Activated naive CD4-positive, alpha-beta T cell treated with anti-CD3 and anti-CD28 coated beads, Interleukin-2, amount 10 ng/mL, durations not matched to agents 7 days and 5 days (primary cell): ENCODE measurements at regions not wholly inside any gene's neighbourhood (a gene's known extent, or its start where the extent isn't known, plus 50 kb on each side); places are given as distances from the start of the nearest gene placed in this dataset.
"Not testable (repeated sequence)": the region's sequence is repeated elsewhere in the genome, so short reads cannot be mapped to it uniquely, and the experiment has no call there.

Experiments
- CTCF ChIA-PET: fragments of 350-600 bp; sonication (Branson Sonifier 250); formaldehyde crosslinking; loops from one replicate; lab custom pipeline; 2021; ENCODE audit warnings: antibody characterized with exemption; lab: Charles Lee
- DNase-seq: peaks from one replicate; pipeline ENCODE4 v3.0.0-alpha.2; 2020
- H3K27ac Mint-ChIP-seq: one replicate; pipeline ENCODE4 v1.8.0; 2021; ENCODE audit warnings: mild to moderate bottlenecking, moderate library complexity, mixed read lengths
- H3K27me3 Mint-ChIP-seq: one replicate; pipeline ENCODE4 v1.8.0; 2021; ENCODE audit warnings: mild to moderate bottlenecking, mixed read lengths
- H3K36me3 Mint-ChIP-seq: one replicate; pipeline ENCODE4 v1.8.0; 2021; ENCODE audit warnings: mixed read lengths
- H3K4me1 Mint-ChIP-seq: one replicate; pipeline ENCODE4 v1.8.0; 2021; ENCODE audit warnings: mixed read lengths
- H3K4me3 Mint-ChIP-seq: one replicate; pipeline ENCODE4 v1.8.0; 2021; ENCODE audit warnings: mild to moderate bottlenecking, moderate library complexity, mixed read lengths
- H3K9me3 Mint-ChIP-seq: one replicate; pipeline ENCODE4 v1.8.0; 2021; ENCODE audit warnings: mixed read lengths

DNA sequence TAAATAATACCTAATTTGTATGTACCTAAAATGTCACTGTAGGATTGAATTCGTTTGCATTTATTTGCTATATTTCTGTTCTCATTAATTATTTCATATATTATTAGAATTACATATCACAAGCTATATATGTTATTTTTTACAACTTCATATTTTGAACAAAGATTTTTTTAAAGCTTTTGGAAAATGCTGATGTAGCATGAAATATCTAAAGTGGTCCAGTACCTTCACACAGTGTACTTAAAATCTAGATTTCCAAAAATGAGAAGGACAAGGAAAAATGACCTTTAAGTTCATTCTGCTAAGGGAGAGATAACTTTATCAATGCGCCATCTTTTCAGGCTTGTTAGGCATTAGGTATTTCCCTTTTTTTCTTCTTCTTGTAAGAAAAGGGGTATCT, 71.8 kb downstream of the LARP7 start:
- Mint-ChIP-seq H3K9me3 (no peaks in the 10 kb centered on the region), H3K4me1 (peaks cover 18% of the 10 kb centered on the region), H3K27me3 (peaks cover 46% of the 10 kb centered on the region), H3K4me3 (no peak overlapping the region), H3K27ac (no peak overlapping the region), H3K36me3 (peaks cover 3% of the 10 kb centered on the region)
- CTCF ChIA-PET = no interaction called here
- no peak for DNase-seq

GRCh38 chr4:112714922-112715901, 78.3 kb downstream of the LARP7 start:
- Mint-ChIP-seq H3K4me3 (no peak overlapping the region), H3K27me3 (no peaks in the 10 kb centered on the region), H3K36me3 (no peaks in the 10 kb centered on the region), H3K4me1 (no peaks in the 10 kb centered on the region), H3K27ac (no peak overlapping the region), H3K9me3 (no peaks in the 10 kb centered on the region)
- no peak for DNase-seq
- CTCF ChIA-PET = interaction anchor here (0.6 kb wide), 1 partner anchor 21 kb away, joined by 3 read pairs; no protein-coding TSS in a partner anchor

DNA sequence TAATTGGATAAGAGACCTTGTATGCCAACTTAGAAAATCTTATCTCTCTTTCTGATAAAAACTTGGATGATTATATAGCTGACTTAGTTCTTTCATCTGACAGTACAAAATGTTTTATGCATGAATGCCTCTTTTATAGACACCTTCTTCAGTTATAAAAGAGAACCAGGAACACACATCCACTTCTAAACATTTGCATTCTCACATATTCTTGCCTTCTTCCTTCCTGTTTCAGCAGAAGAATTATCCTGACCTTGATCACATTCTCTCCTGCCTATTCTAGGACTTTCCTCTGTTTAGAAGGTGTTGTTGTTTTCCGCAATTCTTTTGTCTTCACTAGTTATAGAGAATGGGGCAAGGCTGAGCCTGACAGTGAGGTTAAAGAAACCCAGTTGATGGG, 80.9 kb downstream of the LARP7 start:
- CTCF ChIA-PET = no interaction called here
- H3K9me3 Mint-ChIP-seq = no peaks in the 10 kb centered on the region
- H3K4me3 Mint-ChIP-seq = no peak overlapping the region
- no peak for DNase-seq
- no peaks in the 10 kb centered on the region for H3K4me1 Mint-ChIP-seq
- peaks cover 6% of the 10 kb centered on the region for H3K27me3 Mint-ChIP-seq
- H3K36me3 Mint-ChIP-seq = no peaks in the 10 kb centered on the region
- H3K27ac Mint-ChIP-seq = no peak overlapping the region

GRCh38 chr4:112721627-112722026, 84.7 kb downstream of the LARP7 start:
- CTCF ChIA-PET = interaction anchor here (0.6 kb wide), 1 partner anchor 10 kb away, joined by 3 read pairs; no protein-coding TSS in a partner anchor
- Mint-ChIP-seq H3K27ac (no peak overlapping the region), H3K9me3 (no peaks in the 10 kb centered on the region), H3K27me3 (peaks cover 6% of the 10 kb centered on the region), H3K4me3 (no peak overlapping the region), H3K36me3 (no peaks in the 10 kb centered on the region), H3K4me1 (no peaks in the 10 kb centered on the region)
- DNase-seq = no peak

DNA sequence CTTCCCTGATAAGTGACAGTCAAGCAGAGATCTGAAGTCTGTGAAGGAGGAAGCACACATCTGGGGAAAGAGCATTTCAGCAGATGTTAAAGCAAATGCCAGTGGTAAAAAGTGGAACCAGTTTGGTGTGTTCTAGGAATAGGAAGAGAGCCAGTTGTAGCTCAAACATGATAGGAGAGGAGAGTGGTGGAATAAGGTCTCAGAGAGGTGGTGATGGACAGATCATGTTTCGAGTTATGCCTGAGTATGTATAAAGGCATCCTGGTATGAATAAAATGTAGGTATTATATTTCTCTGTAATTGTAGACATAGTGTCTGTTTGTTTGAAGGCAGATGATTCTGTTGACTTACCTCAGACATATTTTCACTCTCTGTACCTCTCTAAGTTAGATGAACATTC, 89.1 kb downstream of the LARP7 start:
- H3K27ac Mint-ChIP-seq = no peak overlapping the region
- no peaks in the 10 kb centered on the region for H3K9me3 Mint-ChIP-seq
- no peak overlapping the region for H3K4me3 Mint-ChIP-seq
- no peaks in the 10 kb centered on the region for H3K36me3 Mint-ChIP-seq
- CTCF ChIA-PET = interaction anchor here (1.4 kb wide), 1 partner anchor 37 kb away, joined by 4 read pairs; no protein-coding TSS in a partner anchor
- DNase-seq = no peak
- no peaks in the 10 kb centered on the region for H3K4me1 Mint-ChIP-seq
- H3K27me3 Mint-ChIP-seq = peaks cover 5% of the 10 kb centered on the region

GRCh38 chr4:112727728-112728127, 90.8 kb downstream of the LARP7 start:
- H3K27me3 Mint-ChIP-seq, H3K9me3 Mint-ChIP-seq, CTCF ChIA-PET, H3K4me1 Mint-ChIP-seq, H3K4me3 Mint-ChIP-seq, DNase-seq, H3K36me3 Mint-ChIP-seq, H3K27ac Mint-ChIP-seq: not testable (repeated sequence)

DNA sequence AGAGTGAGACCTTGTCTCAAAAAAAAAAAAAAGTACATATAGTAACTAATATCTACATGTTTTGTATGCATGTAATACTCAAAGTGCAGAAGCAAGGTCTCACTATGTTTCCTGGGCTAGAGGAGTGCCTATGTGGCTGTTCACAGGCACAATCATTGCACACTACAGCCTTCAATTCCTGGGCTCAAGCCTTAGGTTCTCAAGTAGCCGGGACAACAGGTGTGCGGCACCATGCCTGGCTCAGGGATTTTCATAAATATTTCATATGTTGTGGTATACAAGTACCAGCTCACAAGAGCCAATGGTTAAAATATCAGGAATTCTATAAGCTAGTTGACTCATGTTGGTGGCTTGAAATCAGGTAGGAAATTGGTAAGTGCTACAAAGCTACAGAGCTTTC, 94.8 kb downstream of the LARP7 start:
- Mint-ChIP-seq H3K9me3 (no peaks in the 10 kb centered on the region), H3K4me1 (peaks cover 13% of the 10 kb centered on the region), H3K27me3 (no peaks in the 10 kb centered on the region), H3K4me3 (no peak overlapping the region), H3K36me3 (no peaks in the 10 kb centered on the region), H3K27ac (no peak overlapping the region)
- CTCF ChIA-PET = interaction anchor here (0.6 to 0.7 kb wide), 2 partner anchors 50 to 1702 kb away, joined by 3 read pairs; no protein-coding TSS in a partner anchor
- DNase-seq = no peak

DNA sequence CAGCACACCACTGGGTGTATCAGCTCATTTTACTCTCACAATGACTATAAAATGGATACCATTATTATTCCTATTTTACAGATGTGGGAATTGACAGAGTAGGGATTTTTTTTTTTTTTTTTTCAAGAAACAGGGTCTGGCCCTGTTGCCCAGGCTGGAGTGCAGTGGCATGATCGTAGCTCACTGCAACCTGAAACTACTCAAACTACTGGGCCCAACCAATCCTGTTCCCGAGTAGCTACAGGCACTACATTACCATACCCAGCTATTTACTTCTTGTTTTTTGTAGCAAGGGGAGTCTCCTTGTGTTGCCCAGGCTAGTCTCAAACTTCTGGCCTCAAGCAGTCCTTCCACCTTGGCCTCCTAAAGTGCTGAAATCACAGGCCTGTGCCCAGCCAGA, 95.2 kb downstream of the LARP7 start:
- H3K4me1 Mint-ChIP-seq = peaks cover 16% of the 10 kb centered on the region
- H3K27me3 Mint-ChIP-seq = no peaks in the 10 kb centered on the region
- CTCF ChIA-PET = interaction anchor here (0.6 kb wide), 1 partner anchor 49 kb away, joined by 3 read pairs; no protein-coding TSS in a partner anchor
- H3K27ac Mint-ChIP-seq = no peak overlapping the region
- no peak overlapping the region for H3K4me3 Mint-ChIP-seq
- DNase-seq = no peak
- H3K36me3 Mint-ChIP-seq = no peaks in the 10 kb centered on the region
- no peaks in the 10 kb centered on the region for H3K9me3 Mint-ChIP-seq

DNA sequence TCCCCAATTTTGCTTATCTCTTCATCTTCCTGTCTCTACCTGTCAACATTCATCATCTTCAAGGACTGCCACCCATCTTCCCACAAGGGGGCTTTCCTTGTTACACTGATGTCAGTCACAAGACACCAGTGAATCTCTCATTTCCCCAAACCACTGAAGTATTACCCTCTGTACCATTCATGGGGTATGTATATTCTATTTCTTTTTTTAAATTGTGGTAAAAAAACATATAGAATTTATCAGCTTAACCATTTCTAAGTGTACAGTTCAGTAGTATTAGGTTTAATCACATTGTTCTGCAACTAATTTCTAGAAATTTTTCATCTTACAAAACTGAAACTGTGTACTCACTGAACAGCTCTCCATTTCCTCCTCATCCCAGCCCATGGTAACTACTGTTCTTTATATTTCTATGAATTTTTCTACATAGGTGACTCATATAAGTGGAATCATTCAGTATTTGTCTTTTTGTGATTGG, 98.6 kb downstream of the LARP7 start:
- Mint-ChIP-seq H3K4me1 (peaks cover 16% of the 10 kb centered on the region), H3K36me3 (no peaks in the 10 kb centered on the region), H3K27me3 (no peaks in the 10 kb centered on the region), H3K9me3 (no peaks in the 10 kb centered on the region), H3K27ac (peak overlapping the region; percentile 35), H3K4me3 (no peak overlapping the region)
- CTCF ChIA-PET = interaction anchor here (0.6 kb wide), 1 partner anchor 31 kb away, joined by 4 read pairs; no protein-coding TSS in a partner anchor
- DNase-seq = no peak

GRCh38 chr4:112736718-112737135, 99.8 kb downstream of the LARP7 start:
- CTCF ChIA-PET = no interaction called here
- H3K36me3 Mint-ChIP-seq = no peaks in the 10 kb centered on the region
- no peaks in the 10 kb centered on the region for H3K27me3 Mint-ChIP-seq
- no peak overlapping the region for H3K4me3 Mint-ChIP-seq
- H3K27ac Mint-ChIP-seq = no peak overlapping the region
- no peaks in the 10 kb centered on the region for H3K9me3 Mint-ChIP-seq
- peaks cover 16% of the 10 kb centered on the region for H3K4me1 Mint-ChIP-seq
- DNase-seq = no peak

- DNase-seq = no peak
- Mint-ChIP-seq H3K27ac (no peak overlapping the region), H3K9me3 (no peaks in the 10 kb centered on the region), H3K4me1 (peaks cover 16% of the 10 kb centered on the region), H3K27me3 (no peaks in the 10 kb centered on the region), H3K4me3 (no peak overlapping the region), H3K36me3 (no peaks in the 10 kb centered on the region)
- CTCF ChIA-PET = no interaction called here
These were observed 102.5 kb downstream of the LARP7 start for GRCh38 chr4:112739442-112739841.

DNA sequence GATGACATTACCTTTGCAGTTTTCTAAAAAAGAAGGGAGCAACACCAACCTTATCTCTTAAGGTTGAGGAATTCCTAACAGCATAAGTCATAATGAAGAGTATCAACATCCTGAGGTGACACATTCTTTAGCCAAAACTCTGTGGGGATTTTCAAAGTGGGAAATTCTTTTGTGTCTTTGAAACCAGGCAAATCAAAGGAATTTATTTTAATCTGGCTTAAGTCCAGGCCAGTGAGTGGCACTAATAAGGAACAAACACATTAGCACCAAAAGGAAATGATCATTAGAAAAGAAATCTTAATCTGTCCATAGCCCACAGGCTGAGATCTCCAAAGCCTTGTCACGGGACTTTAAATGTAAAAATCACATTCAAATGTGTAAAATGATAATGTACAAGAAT, 110.1 kb downstream of the LARP7 start:
- Mint-ChIP-seq H3K4me3 (no peak overlapping the region), H3K4me1 (no peaks in the 10 kb centered on the region), H3K27ac (no peak overlapping the region), H3K27me3 (peaks cover 5% of the 10 kb centered on the region), H3K36me3 (no peaks in the 10 kb centered on the region), H3K9me3 (no peaks in the 10 kb centered on the region)
- DNase-seq = no peak
- CTCF ChIA-PET = no interaction called here

DNA sequence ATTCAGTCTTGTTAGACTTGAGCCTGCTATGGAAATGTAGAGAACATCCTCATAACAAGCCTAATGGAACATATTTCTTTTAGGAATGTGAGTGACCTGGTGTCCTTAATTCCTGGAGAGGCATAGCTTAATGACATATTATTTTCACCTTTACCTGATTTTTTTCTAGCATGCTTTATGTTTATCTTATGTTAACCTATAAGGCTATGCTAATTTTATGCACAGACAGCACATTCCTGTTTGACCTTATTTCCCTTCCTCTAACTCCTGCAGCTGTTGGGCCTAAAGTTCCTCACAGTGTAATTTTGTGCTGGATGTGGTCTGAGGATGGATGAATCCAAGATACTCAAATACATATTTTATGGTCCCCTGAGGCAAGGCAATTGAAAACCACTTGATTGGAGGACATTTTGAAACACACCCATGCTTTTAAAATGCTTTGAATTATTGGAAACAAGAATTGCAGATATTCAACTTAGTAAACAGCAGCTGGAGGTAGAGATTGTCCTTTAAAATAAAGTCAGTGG, 111.5 kb downstream of the LARP7 start:
- peaks cover 5% of the 10 kb centered on the region for H3K27me3 Mint-ChIP-seq
- H3K9me3 Mint-ChIP-seq = no peaks in the 10 kb centered on the region
- no peak overlapping the region for H3K4me3 Mint-ChIP-seq
- H3K36me3 Mint-ChIP-seq = no peaks in the 10 kb centered on the region
- H3K4me1 Mint-ChIP-seq = no peaks in the 10 kb centered on the region
- H3K27ac Mint-ChIP-seq = no peak overlapping the region
- DNase-seq = no peak
- CTCF ChIA-PET = no interaction called here

GRCh38 chr4:112750749-112751148, 113.8 kb downstream of the LARP7 start:
- not testable (repeated sequence) for H3K27me3 Mint-ChIP-seq, DNase-seq, H3K9me3 Mint-ChIP-seq, H3K4me3 Mint-ChIP-seq, H3K4me1 Mint-ChIP-seq, H3K27ac Mint-ChIP-seq, H3K36me3 Mint-ChIP-seq
- CTCF ChIA-PET = interaction anchor here (1.3 kb wide), 1 partner anchor 104 kb away, joined by 4 read pairs; no protein-coding TSS in a partner anchor
